Right cardiac atrium (tissue), 5 donors: ENCODE measurements at regions not wholly inside any gene's neighbourhood (a gene's known extent, or its start where the extent isn't known, plus 50 kb on each side); places are given as distances from the start of the nearest gene placed in this dataset.
A peak's percentile ranks its signal among the peaks of the same experiment; 100 is the strongest.

Experiments used
- ATAC-seq, 2 donors: fragments of 200-7000 bp; cut with Tn5 transposase; one replicate each; pipeline versions ENCODE4 v1.8.0 to v1.9.1; 2020; ENCODE audit warnings: moderate library complexity in 2 of 2, mild to moderate bottlenecking in 1 of 2
- DNase-seq, 3 donors: peaks; one replicate each; pipeline ENCODE4 v3.0.0-alpha.2; 2020
- H3K27ac ChIP-seq: one replicate; pipeline ENCODE4 v1.5.1; 2013; ENCODE audit warnings: mild to moderate bottlenecking, low read length, control low read depth, moderate library complexity
- H3K27me3 ChIP-seq: one replicate; pipeline ENCODE4 v1.6.1; 2013; ENCODE audit not compliant: control insufficient read depth, insufficient read depth
- H3K4me1 ChIP-seq: one replicate; pipeline ENCODE4 v1.6.1; 2013; ENCODE audit warnings: low read length; ENCODE audit not compliant: control insufficient read depth, insufficient read depth
- H3K4me3 ChIP-seq: one replicate; pipeline ENCODE4 v1.5.1; 2013; ENCODE audit warnings: low read length, control low read depth
- H3K9me3 ChIP-seq: one replicate; pipeline ENCODE4 v1.6.1; 2013; ENCODE audit warnings: low read length; ENCODE audit not compliant: control insufficient read depth
- WGBS: extraction: QIAGEN DNeasy Blood & Tissue Kit; methylation state at CpG from one replicate; pipeline ENCODE4 v1.1.7; 2013; 5-methylcytosine and 5-hydroxymethylcytosine counted together
- intact Hi-C, 4 donors: fragments of 100-400 bp; cut with DNase I; formaldehyde crosslinking; loops; one replicate each; pipeline versions ENCODE4 v1.11.0 to v1.14.0; 2022 to 2023
- donor health status: healthy with polysubstance abuse.
- donor health status: DM: no; HTN: yes; CAD: no.
- donor health status: DM: no; HTN: no; CAD: no.
- donor health status: DM: no; HTN: yes; CAD: no; lungs with severe emphysema.
- donor health status: DM: yes; HTN: yes; CAD: no.

GRCh38 chr3:127483005-127483641 lies 107.4 kb downstream of the TPRA1 start:
- ATAC-seq (no peak), DNase-seq (no peak)

GRCh38 chr3:127482216-127483004 lies 108.1 kb downstream of the TPRA1 start:
- no peak overlapping the region for H3K27ac ChIP-seq
- H3K4me1 ChIP-seq, result peaks cover 2% of the 10 kb centered on the region
- H3K27me3 ChIP-seq, result no peaks in the 10 kb centered on the region
- WGBS, result 74% methylated on average over 14 of the region's 14 CpGs
- DNase-seq (no peak), ATAC-seq (no peak)
- H3K4me3 ChIP-seq, result no peak overlapping the region
- intact Hi-C loops, result no loop called here
- H3K9me3 ChIP-seq, result no peaks in the 10 kb centered on the region

More at GRCh38 chr3:127483005-127483641, 107.4 kb downstream of the TPRA1 start:
- WGBS, result 82% methylated on average over 11 of the region's 11 CpGs
- no peak overlapping the region for H3K27ac ChIP-seq
- H3K9me3 ChIP-seq, result no peaks in the 10 kb centered on the region
- intact Hi-C loops, result no loop called here
- H3K4me1 ChIP-seq, result peaks cover 2% of the 10 kb centered on the region
- H3K27me3 ChIP-seq, result no peaks in the 10 kb centered on the region
- H3K4me3 ChIP-seq, result no peak overlapping the region

GRCh38 chr3:127480196-127480954 lies 110.2 kb downstream of the TPRA1 start:
- no peaks in the 10 kb centered on the region for H3K9me3 ChIP-seq
- no peak overlapping the region for H3K27ac ChIP-seq
- peaks cover 2% of the 10 kb centered on the region for H3K4me1 ChIP-seq
- ATAC-seq (peak in 1 of 2 donors; percentile 73), DNase-seq (no peak)
- intact Hi-C loops, result no loop called here
- H3K4me3 ChIP-seq, result no peak overlapping the region
- WGBS, result 70% methylated on average over 9 of the region's 9 CpGs
- H3K27me3 ChIP-seq, result no peaks in the 10 kb centered on the region

- no peak overlapping the region for H3K27ac ChIP-seq
- no peaks in the 10 kb centered on the region for H3K9me3 ChIP-seq
- H3K4me3 ChIP-seq, result no peak overlapping the region
- 45% methylated on average over 12 of the region's 12 CpGs for WGBS
- peak in 2 of 3 donors; percentile 65 to 72 for DNase-seq
- H3K27me3 ChIP-seq, result no peaks in the 10 kb centered on the region
- no peak for ATAC-seq
- intact Hi-C loops, result no loop called here
- peaks cover 2% of the 10 kb centered on the region for H3K4me1 ChIP-seq
Observed at GRCh38 chr3:127479449-127479848, 111.1 kb downstream of the TPRA1 start.

- ATAC-seq (no peak), DNase-seq (no peak)
- no peak overlapping the region for H3K4me3 ChIP-seq
- H3K27ac ChIP-seq, result no peak overlapping the region
- intact Hi-C loops, result no loop called here
- 86% methylated on average over 7 of the region's 7 CpGs for WGBS
- peaks cover 2% of the 10 kb centered on the region for H3K4me1 ChIP-seq
- no peaks in the 10 kb centered on the region for H3K27me3 ChIP-seq
- H3K9me3 ChIP-seq, result no peaks in the 10 kb centered on the region
Observed at GRCh38 chr3:127478922-127479321, 111.6 kb downstream of the TPRA1 start.

GRCh38 chr3:127477396-127477795 lies 113.1 kb downstream of the TPRA1 start:
- DNase-seq, result no peak
- Histone ChIP-seq H3K9me3 (no peaks in the 10 kb centered on the region), H3K4me3 (no peak overlapping the region), H3K4me1 (peaks cover 2% of the 10 kb centered on the region), H3K27ac (no peak overlapping the region), H3K27me3 (no peaks in the 10 kb centered on the region)
- WGBS, result 77% methylated on average over 8 of the region's 8 CpGs
- intact Hi-C loops, result no loop called here
- no peak for ATAC-seq

- 82% methylated on average over 12 of the region's 12 CpGs for WGBS
- ATAC-seq, result no peak
- H3K9me3 ChIP-seq, result no peaks in the 10 kb centered on the region
- H3K4me1 ChIP-seq, result peaks cover 2% of the 10 kb centered on the region
- intact Hi-C loops, result no loop called here
- no peak overlapping the region for H3K4me3 ChIP-seq
- H3K27ac ChIP-seq, result no peak overlapping the region
- H3K27me3 ChIP-seq, result no peaks in the 10 kb centered on the region
- DNase-seq, result no peak
Observed at GRCh38 chr3:127476936-127477335, 113.6 kb downstream of the TPRA1 start.

- no peaks in the 10 kb centered on the region for H3K9me3 ChIP-seq
- no peak overlapping the region for H3K4me3 ChIP-seq
- peaks cover 2% of the 10 kb centered on the region for H3K4me1 ChIP-seq
- no peak for DNase-seq
- no peaks in the 10 kb centered on the region for H3K27me3 ChIP-seq
- no peak overlapping the region for H3K27ac ChIP-seq
- ATAC-seq, result no peak
- intact Hi-C loops, result no loop called here
- WGBS, result 76% methylated on average over 6 of the region's 6 CpGs
Observed at GRCh38 chr3:127475975-127476705, 114.4 kb downstream of the TPRA1 start.

- Histone ChIP-seq H3K4me1 (no peaks in the 10 kb centered on the region), H3K27ac (no peak overlapping the region), H3K4me3 (no peak overlapping the region), H3K27me3 (no peaks in the 10 kb centered on the region), H3K9me3 (no peaks in the 10 kb centered on the region)
- ATAC-seq (no peak), DNase-seq (no peak)
- WGBS, result 74% methylated on average over 7 of the region's 7 CpGs
- intact Hi-C loops, result no loop called here
Observed at GRCh38 chr3:127475391-127475790, 115.1 kb downstream of the TPRA1 start.

GRCh38 chr3:127473244-127474024 lies 117.1 kb downstream of the TPRA1 start:
- Histone ChIP-seq H3K4me3 (no peak overlapping the region), H3K27me3 (no peaks in the 10 kb centered on the region), H3K4me1 (no peaks in the 10 kb centered on the region), H3K27ac (no peak overlapping the region), H3K9me3 (no peaks in the 10 kb centered on the region)
- intact Hi-C loops, result no loop called here
- DNase-seq (no peak), ATAC-seq (no peak)
- 52% methylated on average over 10 of the region's 10 CpGs for WGBS
